Lower leg skin (tissue), 3 donors: ENCODE measurements at regions not wholly inside any gene's neighbourhood (a gene's known extent, or its start where the extent isn't known, plus 50 kb on each side); places are given as distances from the start of the nearest gene placed in this dataset.

Experiments
- CTCF ChIP-seq, 3 donors: fragments of 450-650 bp; IDR thresholded peaks; one replicate each; pipeline ENCODE4 v1.5.1; 2016; ENCODE audit warnings: antibody characterized with exemption in 3 of 3, mild to moderate bottlenecking in 3 of 3, moderate library complexity in 2 of 3
- POLR2A ChIP-seq, 2 donors: fragments of 450-650 bp; IDR thresholded peaks; one replicate each; pipeline ENCODE4 v1.6.1; 2016 to 2017; ENCODE audit warnings: antibody characterized with exemption in 2 of 2, mild to moderate bottlenecking in 1 of 2, moderate library complexity in 1 of 2

- TF ChIP-seq CTCF (IDR thresholded peaks at IDR 0.05) (no peak), POLR2A (IDR thresholded peaks at IDR 0.05) (no peak)
These were observed 268.9 kb upstream of the NOVA1 start for GRCh38 chr14:26866721-26867120.
